Uterus (tissue), 3 donors: ENCODE measurements at regions not wholly inside any gene's neighbourhood (a gene's known extent, or its start where the extent isn't known, plus 50 kb on each side); places are given as distances from the start of the nearest gene placed in this dataset.

Source experiments
- DNase-seq, 2 donors: peaks; one replicate each; pipeline ENCODE4 v3.0.0-alpha.2; 2019 to 2020
- H3K27ac ChIP-seq, 2 donors: fragments of 200-600 bp; sonication (generic); 1 replicate in 1 of 2; 2 replicates in 1 of 2; pipeline ENCODE4 v1.5.1; 2016 to 2018
- H3K27me3 ChIP-seq, 2 donors: fragments of 200-600 bp; sonication (generic); one replicate each; pipeline ENCODE4 v1.5.1; 2018 to 2019; ENCODE audit warnings: control low read depth in 1 of 2
- H3K36me3 ChIP-seq, 2 donors: fragments of 200-600 bp; sonication (generic); one replicate each; pipeline ENCODE4 v1.5.1; 2019; ENCODE audit warnings: control low read depth in 1 of 2
- H3K4me1 ChIP-seq, 2 donors: fragments of 200-600 bp; sonication (generic); one replicate each; pipeline ENCODE4 v1.5.1; 2018 to 2019; ENCODE audit warnings: control low read depth in 1 of 2
- H3K4me3 ChIP-seq, 2 donors: fragments of 200-600 bp; sonication (generic); 1 replicate in 1 of 2; 2 replicates in 1 of 2; pipeline ENCODE4 v1.5.1; 2018 to 2019; ENCODE audit warnings: mild to moderate bottlenecking in 1 of 2
- H3K9me3 ChIP-seq, 2 donors: fragments of 200-600 bp; sonication (generic); one replicate each; pipeline ENCODE4 v1.5.1; 2019; ENCODE audit warnings: control low read depth in 1 of 2
- CTCF ChIP-seq, 4 experiments: fragments of 200-600 bp in 2 of 4; fragments of 450-650 bp in 2 of 4; sonication (generic) in 2 of 4; IDR thresholded peaks; one replicate each; pipeline ENCODE4 v1.5.1; 2016 to 2019; ENCODE audit warnings: antibody characterized with exemption in 4 of 4, mild to moderate bottlenecking in 2 of 4, moderate library complexity in 1 of 4
- POLR2A ChIP-seq, 2 donors: fragments of 450-650 bp; IDR thresholded peaks; one replicate each; pipeline ENCODE4 v1.6.1; 2016; ENCODE audit warnings: antibody characterized with exemption in 2 of 2, mild to moderate bottlenecking in 1 of 2, moderate library complexity in 1 of 2
- intact Hi-C: fragments of 100-400 bp; cut with DNase I; formaldehyde crosslinking; loops from one replicate; pipeline ENCODE4 v1.15.1; 2023; ENCODE audit warnings: low total_unique reads
- donor health status: DM: yes; HTN: yes; CAD: no.

GRCh38 chr5:104267320-104268015 lies 704.9 kb upstream of the NUDT12 start:
- no peaks in the 10 kb centered on the region for H3K4me1 ChIP-seq
- intact Hi-C loops: no loop called here
- TF ChIP-seq CTCF (IDR thresholded peaks at IDR 0.05) (no peak), POLR2A (IDR thresholded peaks at IDR 0.05) (no peak)
- H3K27ac ChIP-seq: no peak overlapping the region
- DNase-seq: no peak
- no peak overlapping the region for H3K4me3 ChIP-seq
- H3K36me3 ChIP-seq: no peaks in the 10 kb centered on the region
- H3K27me3 ChIP-seq: no peaks in the 10 kb centered on the region
- no peaks in the 10 kb centered on the region for H3K9me3 ChIP-seq

GRCh38 chr5:104266161-104266560 lies 703.6 kb upstream of the NUDT12 start:
- no peak for DNase-seq
- H3K27me3 ChIP-seq: no peaks in the 10 kb centered on the region
- no peaks in the 10 kb centered on the region for H3K4me1 ChIP-seq
- no peaks in the 10 kb centered on the region for H3K9me3 ChIP-seq
- no peaks in the 10 kb centered on the region for H3K36me3 ChIP-seq
- no peak overlapping the region for H3K27ac ChIP-seq
- H3K4me3 ChIP-seq: no peak overlapping the region
- intact Hi-C loops: no loop called here
- no peak for TF ChIP-seq CTCF (IDR thresholded peaks at IDR 0.05)
- no peak for TF ChIP-seq POLR2A (IDR thresholded peaks at IDR 0.05)

GRCh38 chr5:104265531-104266140 lies 703.0 kb upstream of the NUDT12 start:
- H3K9me3 ChIP-seq: no peaks in the 10 kb centered on the region
- no peaks in the 10 kb centered on the region for H3K4me1 ChIP-seq
- no peaks in the 10 kb centered on the region for H3K36me3 ChIP-seq
- H3K27me3 ChIP-seq: no peaks in the 10 kb centered on the region
- TF ChIP-seq POLR2A (IDR thresholded peaks at IDR 0.05): no peak
- no peak for TF ChIP-seq CTCF (IDR thresholded peaks at IDR 0.05)
- H3K27ac ChIP-seq: no peak overlapping the region
- no peak overlapping the region for H3K4me3 ChIP-seq
- intact Hi-C loops: no loop called here
- DNase-seq: no peak

- Histone ChIP-seq H3K9me3 (no peaks in the 10 kb centered on the region), H3K27ac (no peak overlapping the region), H3K36me3 (no peaks in the 10 kb centered on the region), H3K4me3 (no peak overlapping the region), H3K27me3 (no peaks in the 10 kb centered on the region), H3K4me1 (no peaks in the 10 kb centered on the region)
- DNase-seq: no peak
- TF ChIP-seq CTCF (IDR thresholded peaks at IDR 0.05) (no peak), POLR2A (IDR thresholded peaks at IDR 0.05) (no peak)
- intact Hi-C loops: no loop called here
Observed at GRCh38 chr5:104247260-104247659, 684.7 kb upstream of the NUDT12 start.

GRCh38 chr5:104241046-104241445 lies 678.5 kb upstream of the NUDT12 start:
- Histone ChIP-seq H3K27me3 (no peaks in the 10 kb centered on the region), H3K4me3 (no peak overlapping the region), H3K27ac (no peak overlapping the region), H3K9me3 (no peaks in the 10 kb centered on the region), H3K4me1 (no peaks in the 10 kb centered on the region), H3K36me3 (no peaks in the 10 kb centered on the region)
- intact Hi-C loops: no loop called here
- TF ChIP-seq POLR2A (IDR thresholded peaks at IDR 0.05): no peak
- no peak for TF ChIP-seq CTCF (IDR thresholded peaks at IDR 0.05)
- DNase-seq: no peak
